COLO668 (cell line): ENCODE measurements at regions not wholly inside any gene's neighbourhood (a gene's known extent, or its start where the extent isn't known, plus 50 kb on each side); places are given as distances from the start of the nearest gene placed in this dataset.
"Not testable (repeated sequence)": the region's sequence is repeated elsewhere in the genome, so short reads cannot be mapped to it uniquely, and the experiment has no call there.

Source experiments
- DNase-seq: peaks from one replicate; lab custom pipeline; 2025; ENCODE audit not compliant: unreplicated experiment; lab: John Stamatoyannopoulos, UW

GRCh38 chr18:38250971-38251370 is 685.4 kb upstream of the CELF4 start:
- DNase-seq = no peak

- no peak for DNase-seq
These were observed 678.9 kb upstream of the CELF4 start for GRCh38 chr18:38244480-38244879.

GRCh38 chr18:38243291-38243690 is 677.7 kb upstream of the CELF4 start:
- no peak for DNase-seq

- DNase-seq = no peak
These were observed 676.1 kb upstream of the CELF4 start for GRCh38 chr18:38241736-38242135.

GRCh38 chr18:38241216-38241615 is 675.6 kb upstream of the CELF4 start:
- DNase-seq = no peak

DNA sequence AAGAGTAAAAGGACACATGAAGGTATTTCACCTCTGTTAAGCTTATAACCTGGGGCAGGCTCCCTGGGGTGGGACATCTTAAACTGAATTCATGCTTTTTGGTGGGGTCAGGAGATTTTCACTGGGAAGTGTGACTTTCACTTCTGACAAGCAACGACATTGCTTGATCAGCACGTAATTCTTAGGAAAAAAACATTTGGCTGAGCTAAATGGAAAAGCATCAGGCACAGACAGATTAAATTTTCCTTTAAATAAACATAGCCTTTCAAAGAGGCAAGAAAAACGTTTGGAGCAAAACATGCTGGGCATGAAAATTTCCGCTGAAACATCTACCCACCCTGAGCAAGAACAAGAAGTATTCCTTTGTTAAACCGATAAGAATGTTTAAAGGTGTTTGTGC is 674.0 kb upstream of the CELF4 start:
- no peak for DNase-seq

DNA sequence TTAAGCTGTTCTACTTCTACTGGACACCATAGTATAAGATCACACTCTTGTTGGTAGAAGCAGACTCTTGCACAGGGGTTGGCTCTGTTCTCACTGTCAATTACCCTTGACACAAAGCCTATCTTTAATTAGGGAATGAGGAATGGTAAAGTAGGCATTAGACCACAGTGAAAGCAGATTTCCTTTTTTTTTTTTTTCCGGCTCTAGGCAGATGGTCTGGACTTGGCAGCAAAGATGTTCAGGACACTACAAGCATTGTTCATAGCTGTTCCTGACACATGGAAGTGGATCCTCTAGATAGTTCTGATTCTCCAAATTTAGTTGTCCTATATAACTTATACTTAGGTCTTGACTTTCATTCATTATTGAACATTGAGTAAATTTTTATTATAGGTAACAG is 672.2 kb upstream of the CELF4 start:
- no peak for DNase-seq

GRCh38 chr18:38221476-38222100 is 656.0 kb upstream of the CELF4 start:
- DNase-seq = no peak

DNA sequence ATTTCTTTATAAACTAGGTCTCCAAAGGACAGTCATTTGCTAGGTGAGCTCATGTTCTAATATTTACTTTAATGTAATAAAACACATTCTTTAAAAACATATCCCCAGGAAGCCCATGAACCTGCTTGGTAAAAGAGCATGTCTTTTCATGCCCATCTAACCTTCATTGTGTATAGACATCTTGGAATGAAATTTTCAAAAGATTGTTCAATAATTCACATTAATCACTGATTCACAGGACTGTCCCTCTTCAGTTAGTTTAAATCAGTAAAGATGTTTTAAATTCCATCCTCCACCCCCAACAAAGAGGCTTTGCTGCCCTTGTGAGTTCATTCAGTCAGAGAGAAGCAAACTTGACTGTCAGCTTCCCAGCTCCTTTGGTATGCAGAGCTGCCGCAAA is 633.4 kb upstream of the CELF4 start:
- DNase-seq = no peak

GRCh38 chr18:38198526-38198925 is 632.9 kb upstream of the CELF4 start:
- no peak for DNase-seq

- no peak for DNase-seq
These were observed 620.9 kb upstream of the CELF4 start for GRCh38 chr18:38186491-38186890.

GRCh38 chr18:38174594-38174993 is 609.0 kb upstream of the CELF4 start:
- DNase-seq = no peak

GRCh38 chr18:38174173-38174572 is 608.6 kb upstream of the CELF4 start:
- no peak for DNase-seq

DNA sequence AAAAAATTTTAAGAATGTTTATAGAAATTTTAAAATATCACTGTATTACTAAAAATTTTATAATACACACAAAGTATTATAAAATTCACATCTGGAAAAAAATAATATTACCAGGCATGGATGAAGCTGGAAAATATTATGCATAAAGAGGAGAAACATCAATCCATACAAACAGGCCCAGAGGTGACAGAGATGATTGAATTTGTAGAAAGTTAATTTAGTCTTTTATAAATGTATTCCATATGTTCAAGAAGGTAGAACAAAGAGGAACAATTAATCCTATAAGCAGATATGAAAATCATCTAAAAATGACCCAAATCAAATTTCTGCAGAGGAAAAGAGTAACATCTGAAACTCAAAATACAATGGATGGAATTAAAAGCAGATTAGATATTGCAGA is 605.2 kb upstream of the CELF4 start:
- no peak for DNase-seq

GRCh38 chr18:38167623-38168022 is 602.0 kb upstream of the CELF4 start:
- no peak for DNase-seq

DNA sequence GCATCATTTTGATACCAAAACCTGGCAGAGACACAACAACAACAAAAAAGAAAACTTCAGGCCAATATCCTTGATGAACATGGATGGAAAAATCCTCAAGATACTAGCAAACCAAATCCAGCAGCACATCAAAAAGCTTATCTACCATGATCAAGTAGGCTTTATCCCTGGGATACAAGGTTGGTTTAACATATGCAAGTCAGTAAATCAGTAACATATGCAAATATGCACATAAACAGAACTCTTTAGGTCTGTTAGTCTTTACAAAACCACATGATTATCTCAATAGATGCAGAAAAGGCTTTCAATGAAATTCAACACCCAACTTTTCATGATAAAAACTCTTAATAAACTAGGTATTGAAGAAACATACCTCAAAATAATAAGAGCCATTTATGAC is 587.5 kb upstream of the CELF4 start:
- not testable (repeated sequence) for DNase-seq

- no peak for DNase-seq
These were observed 551.1 kb upstream of the CELF4 start for GRCh38 chr18:38116716-38117115.

DNA sequence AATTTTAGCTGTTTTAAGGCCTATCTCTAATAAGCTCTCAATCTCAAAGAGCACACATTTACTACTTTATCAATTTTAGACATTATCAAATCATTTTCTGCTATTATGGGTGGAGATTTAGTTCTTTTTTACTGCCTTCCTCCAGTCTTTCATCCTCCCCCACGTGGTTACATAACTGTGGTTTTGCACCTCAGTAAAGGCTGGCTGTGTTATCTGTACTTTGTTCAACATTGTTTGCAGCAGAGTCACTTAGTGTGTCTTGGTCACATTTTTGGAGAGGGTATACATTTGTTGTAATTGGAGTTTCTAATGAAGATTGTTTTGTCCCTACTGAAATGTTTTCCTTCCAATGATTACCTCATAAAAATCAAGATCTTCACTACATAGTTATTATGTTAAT is 549.6 kb upstream of the CELF4 start:
- no peak for DNase-seq

DNA sequence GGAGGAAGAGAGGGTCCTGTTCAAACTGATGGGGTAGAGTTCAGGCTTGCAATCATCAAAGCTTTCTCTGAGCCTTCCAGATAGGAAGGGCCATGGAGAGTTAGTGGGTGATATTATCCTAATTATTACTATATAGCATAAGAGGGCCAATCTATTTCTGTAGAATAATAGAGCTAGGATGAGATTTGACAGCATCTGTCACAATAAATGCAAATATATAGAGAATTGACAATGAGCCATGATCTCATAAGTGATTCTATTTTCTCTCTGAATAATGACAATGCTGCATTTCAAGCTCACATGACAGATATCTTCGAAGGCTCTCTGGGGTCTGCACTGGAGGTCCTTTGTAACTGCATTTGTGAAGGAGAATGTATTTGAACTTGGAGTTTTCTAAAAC is 521.9 kb upstream of the CELF4 start:
- no peak for DNase-seq

DNA sequence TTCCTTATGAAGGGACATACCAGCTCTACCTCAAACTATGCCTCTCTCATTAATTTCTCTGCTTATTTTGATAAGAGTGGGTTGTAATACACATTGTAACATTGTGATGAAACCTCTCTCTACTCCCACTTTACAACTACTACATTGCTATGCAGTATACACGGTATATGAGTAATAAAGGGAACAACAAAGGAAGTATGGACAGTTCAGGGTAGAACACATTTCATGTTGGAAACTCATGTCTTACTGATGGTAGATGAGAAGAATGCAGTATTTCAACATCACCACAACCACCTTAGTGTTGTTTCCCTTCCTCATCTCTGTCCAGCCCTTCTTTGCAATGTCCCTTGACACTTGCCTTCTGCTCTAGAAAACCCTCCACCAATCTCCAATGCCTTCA is 515.9 kb upstream of the CELF4 start:
- no peak for DNase-seq

DNA sequence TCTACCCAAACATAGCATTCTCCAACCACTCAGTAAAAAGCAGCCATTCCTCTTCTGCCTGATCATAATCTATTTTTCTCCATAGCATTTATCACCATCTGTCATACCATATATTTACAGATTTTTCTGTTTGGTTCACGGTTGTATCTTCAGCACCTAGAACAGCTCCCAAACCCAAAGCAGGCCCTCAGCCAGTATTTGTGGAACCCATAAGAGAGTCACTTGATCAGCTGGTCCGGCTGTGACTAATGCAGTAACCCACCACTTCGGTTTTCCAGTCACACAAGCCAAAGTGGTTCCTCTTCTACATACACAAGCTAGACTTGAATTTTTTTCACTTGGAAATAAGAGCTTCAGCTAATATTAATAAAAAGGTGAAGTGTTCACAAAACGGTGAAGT is 511.6 kb upstream of the CELF4 start:
- no peak for DNase-seq

DNA sequence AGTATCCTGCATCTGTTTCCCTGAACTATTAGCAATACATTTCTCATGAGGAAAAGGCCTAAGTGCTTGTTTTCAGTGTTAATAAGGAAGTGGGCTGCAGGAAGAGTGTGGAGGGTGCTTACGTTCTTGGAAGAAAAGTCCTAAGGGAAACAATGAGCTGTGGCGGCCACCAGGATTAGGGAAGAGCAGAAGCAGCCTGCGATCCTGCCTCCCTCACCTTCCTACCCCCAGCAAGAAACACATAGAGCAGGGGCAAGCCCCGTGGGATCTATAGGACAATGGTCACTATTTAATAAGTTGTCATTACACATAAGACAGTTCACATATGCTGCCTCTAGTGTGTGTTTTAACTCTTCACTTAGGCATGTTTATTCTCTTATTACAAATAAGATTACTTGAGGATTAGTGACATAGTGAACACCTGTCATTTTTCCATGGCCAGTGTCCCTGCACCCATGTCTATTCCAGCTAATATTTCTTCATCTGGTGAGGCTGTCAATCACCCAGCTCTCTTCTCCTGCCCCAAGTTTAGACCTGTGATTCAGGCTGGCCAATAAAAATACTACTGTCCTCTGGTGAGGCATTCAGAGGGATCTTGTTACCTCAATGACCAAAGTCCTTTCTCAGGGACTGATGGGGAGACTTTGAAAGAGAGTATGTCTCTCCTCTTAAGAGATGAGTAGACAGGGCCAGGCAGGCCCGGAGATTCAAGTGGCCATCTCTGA is 510.9 kb upstream of the CELF4 start:
- no peak for DNase-seq

DNA sequence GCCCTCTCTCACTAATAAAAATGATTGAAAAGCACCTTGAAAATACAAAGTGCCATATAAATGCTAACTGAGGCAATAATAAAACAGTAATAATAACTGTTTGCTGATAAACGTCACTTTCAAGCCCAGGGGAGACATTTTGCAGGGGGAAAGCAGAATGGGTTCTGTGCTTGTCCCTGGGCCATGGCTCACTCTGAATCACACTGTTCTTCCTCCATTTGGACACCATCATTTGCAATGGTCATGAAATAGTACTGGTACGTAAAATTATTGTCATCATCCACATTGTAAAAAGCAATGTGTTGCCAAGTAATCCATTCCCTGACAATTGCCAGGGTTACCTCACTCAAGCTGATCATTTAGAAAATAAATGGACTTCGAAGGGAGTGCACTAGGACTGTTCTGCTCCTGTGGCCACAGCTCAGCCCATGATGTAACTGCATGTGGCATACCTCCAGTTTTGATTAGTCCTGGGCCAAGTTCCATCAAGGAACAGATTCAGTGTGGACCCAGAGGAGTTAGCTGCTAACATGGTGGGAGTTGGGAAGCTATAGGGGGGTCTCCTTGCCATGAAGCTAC is 508.8 kb upstream of the CELF4 start:
- no peak for DNase-seq
